ENCODE measurements at regions not wholly inside any gene's neighbourhood (a gene's known extent, or its start where the extent isn't known, plus 50 kb on each side); places are given as distances from the start of the nearest gene placed in this dataset.
A peak's percentile ranks its signal among the peaks of the same experiment; 100 is the strongest.

DNA sequence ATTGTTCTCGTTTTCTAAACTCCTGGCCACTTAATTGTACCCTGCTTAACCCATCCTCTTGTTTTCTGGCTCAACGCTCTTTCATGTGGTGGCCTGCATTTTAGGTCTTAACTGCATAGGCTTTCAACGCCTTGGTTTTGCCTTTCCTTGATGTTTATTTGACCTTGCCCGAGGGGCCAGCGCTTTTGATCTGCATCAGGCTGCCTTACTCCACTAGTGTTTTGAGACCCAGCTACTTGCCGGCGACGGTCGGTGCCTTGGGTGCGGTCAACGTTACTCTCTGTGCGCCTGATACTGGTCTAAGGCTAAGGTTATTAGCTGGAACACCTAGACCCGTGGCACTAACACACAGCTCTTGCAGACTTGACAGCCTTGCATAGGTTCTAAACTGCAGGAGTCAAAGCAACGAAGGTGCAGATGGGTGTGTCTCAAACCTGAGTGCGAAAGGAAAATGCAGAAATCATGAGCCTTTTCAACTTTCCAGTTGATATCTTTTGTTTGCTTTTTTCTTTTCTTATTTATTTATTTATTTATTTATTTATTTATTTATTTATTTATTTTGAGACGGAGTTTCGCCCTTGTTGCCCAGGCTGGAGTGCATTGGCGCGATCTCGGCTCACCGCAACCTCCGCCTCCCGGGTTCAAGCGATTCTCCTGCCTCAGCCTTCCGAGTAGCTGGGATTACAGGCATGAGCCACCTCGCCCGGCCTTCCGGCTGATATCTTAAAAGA is 138.8 kb downstream of the HFE start:
- TF ChIP-seq, protein P1, sequence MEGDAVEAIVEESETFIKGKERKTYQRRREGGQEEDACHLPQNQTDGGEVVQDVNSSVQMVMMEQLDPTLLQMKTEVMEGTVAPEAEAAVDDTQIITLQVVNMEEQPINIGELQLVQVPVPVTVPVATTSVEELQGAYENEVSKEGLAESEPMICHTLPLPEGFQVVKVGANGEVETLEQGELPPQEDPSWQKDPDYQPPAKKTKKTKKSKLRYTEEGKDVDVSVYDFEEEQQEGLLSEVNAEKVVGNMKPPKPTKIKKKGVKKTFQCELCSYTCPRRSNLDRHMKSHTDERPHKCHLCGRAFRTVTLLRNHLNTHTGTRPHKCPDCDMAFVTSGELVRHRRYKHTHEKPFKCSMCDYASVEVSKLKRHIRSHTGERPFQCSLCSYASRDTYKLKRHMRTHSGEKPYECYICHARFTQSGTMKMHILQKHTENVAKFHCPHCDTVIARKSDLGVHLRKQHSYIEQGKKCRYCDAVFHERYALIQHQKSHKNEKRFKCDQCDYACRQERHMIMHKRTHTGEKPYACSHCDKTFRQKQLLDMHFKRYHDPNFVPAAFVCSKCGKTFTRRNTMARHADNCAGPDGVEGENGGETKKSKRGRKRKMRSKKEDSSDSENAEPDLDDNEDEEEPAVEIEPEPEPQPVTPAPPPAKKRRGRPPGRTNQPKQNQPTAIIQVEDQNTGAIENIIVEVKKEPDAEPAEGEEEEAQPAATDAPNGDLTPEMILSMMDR (conservative IDR thresholded peaks at IDR 0.05): no peak
- H2AFZ ChIP-seq (ENCODE audit: low read length): no peak overlapping the region
- peak overlapping the region; percentile 86 for H3K4me2 ChIP-seq (ENCODE audit: insufficient read depth, insufficient read length, low read length)
- H2BK12ac ChIP-seq (ENCODE audit: insufficient read length, low read depth, low read length): no peak overlapping the region
- no peak overlapping the region for H2BK120ac ChIP-seq (ENCODE audit: low read depth, low read length, poor library complexity, severe bottlenecking)
- H4K20me1 ChIP-seq (ENCODE audit: control insufficient read depth, insufficient read depth, insufficient read length): no peaks in the 10 kb centered on the region
- Mint-ChIP-seq H3K4me1 (peaks cover 10 to 27% of the 10 kb centered on the region in 2 experiments), H3K36me3 (ENCODE audit: insufficient read depth in 1 of 3, low read depth in 3 of 3) (no peaks in the 10 kb centered on the region; a peak in 1 of 7 replicates), H3K27me3 (ENCODE audit: low read depth) (no peaks in the 10 kb centered on the region), H3K27ac (peak overlapping the region in 2 of 3 experiments; percentile 89 to 96; a peak in 4 of 7 replicates), H3K4me3 (peak overlapping the region; percentile 52 to 79), H3K9me3 (no peaks in the 10 kb centered on the region)
- H4K91ac ChIP-seq (ENCODE audit: insufficient read length, low read depth, low read length): no peak overlapping the region
- H3K4me1 ChIP-seq (ENCODE audit: insufficient read depth, low read length): peaks cover 2% of the 10 kb centered on the region; the same call in 1 of the 2 replicates
- no peak overlapping the region for H4K5ac ChIP-seq (ENCODE audit: insufficient read length, low read depth, low read length)
- no peak overlapping the region for H2AK5ac ChIP-seq (ENCODE audit: insufficient read length, low read length)
- H3K27ac ChIP-seq (ENCODE audit: insufficient read length, low read depth, low read length): peak overlapping the region; percentile 98
- no peaks in the 10 kb centered on the region for H3K9me3 ChIP-seq (ENCODE audit: control insufficient read depth, low read depth, low read length)
- H3K9ac ChIP-seq (ENCODE audit: extremely low read depth, insufficient read length, low read length): peak overlapping the region; percentile 88
- WGBS (ENCODE audit: extremely low coverage, insufficient read length, low lambda C conversion rate): no CpG with 5 or more reads among the region's 28 CpGs
- H2BK5ac ChIP-seq (ENCODE audit: insufficient read length, low read length): no peak overlapping the region
- peak overlapping the region; percentile 18 for H3K18ac ChIP-seq (ENCODE audit: insufficient read length, low read depth, low read length)
- no peak overlapping the region for H3K56ac ChIP-seq (ENCODE audit: insufficient read length, low read depth, low read length)
- H2BK15ac ChIP-seq (ENCODE audit: low read depth, low read length): no peak overlapping the region
- H4K8ac ChIP-seq (replicated peaks; ENCODE audit: insufficient read length, low read depth, low read length): no peak overlapping the region
- no peak overlapping the region for H3T11ph ChIP-seq (ENCODE audit: low read length)
- H3K27me3 ChIP-seq (ENCODE audit: insufficient read depth, low read length): no peaks in the 10 kb centered on the region
- no peak for DNase-seq
- H3K79me2 ChIP-seq (ENCODE audit: insufficient read depth, low read length): no peaks in the 10 kb centered on the region
- no peak overlapping the region for H3K4ac ChIP-seq (ENCODE audit: low read depth, low read length)
- no peak overlapping the region for H2BK20ac ChIP-seq (ENCODE audit: low read depth, low read length, poor library complexity, severe bottlenecking)
- H3K23ac ChIP-seq (ENCODE audit: insufficient read length, low read depth, low read length): peak overlapping the region; percentile 24
- no peaks in the 10 kb centered on the region for H3K79me1 ChIP-seq (ENCODE audit: insufficient read depth, low read depth, low read length, poor library complexity, severe bottlenecking)
- H3K23me2 ChIP-seq (ENCODE audit: insufficient read length, low read depth, low read length, poor library complexity, severe bottlenecking): peaks cover 10% of the 10 kb centered on the region
- peak overlapping the region; percentile 91 for H3K14ac ChIP-seq (ENCODE audit: insufficient read depth, low read length)

Measured in H9 (cell line).